Inflammatory macrophage (primary cell): ENCODE measurements at regions not wholly inside any gene's neighbourhood (a gene's known extent, or its start where the extent isn't known, plus 50 kb on each side); places are given as distances from the start of the nearest gene placed in this dataset.
A peak's percentile ranks its signal among the peaks of the same experiment; 100 is the strongest.
"Not testable (repeated sequence)": the region's sequence is repeated elsewhere in the genome, so short reads cannot be mapped to it uniquely, and the experiment has no call there.

ENCODE experiments used
- DNase-seq, 2 donors: peaks; one replicate each; pipeline ENCODE4 v3.0.0-alpha.2; 2020 to 2022

DNA sequence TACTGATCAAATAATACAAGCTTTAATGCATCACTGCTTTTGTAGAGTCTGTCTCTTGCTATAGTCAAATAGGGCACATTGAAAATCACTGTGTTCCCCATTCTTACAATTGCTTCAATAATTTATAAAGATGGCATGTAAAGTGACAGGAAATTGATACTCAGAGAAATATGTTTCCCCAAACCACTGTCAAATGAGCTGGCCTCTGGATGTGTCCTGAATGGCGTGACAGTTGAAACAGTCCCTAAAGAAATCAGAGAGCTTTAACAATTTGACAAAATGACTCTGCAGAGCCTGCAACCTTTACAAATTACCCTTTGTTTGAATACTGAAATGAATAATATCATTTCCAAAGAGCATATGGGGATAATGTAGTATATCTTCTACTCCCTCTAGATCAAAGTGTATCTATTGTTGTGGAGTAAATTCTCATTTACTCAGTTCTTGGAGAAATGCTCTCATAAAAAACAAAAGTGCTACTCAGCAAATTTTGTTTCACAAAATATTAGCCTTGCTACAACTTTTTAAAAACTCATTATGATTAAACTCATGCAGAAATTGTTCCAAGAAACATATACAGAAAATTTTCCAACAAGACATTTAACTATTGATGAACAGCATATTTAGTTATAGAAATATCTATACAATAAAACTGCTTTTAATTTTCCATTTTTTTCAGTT is 763.2 kb upstream of the SPRY2 start:
- no peak for DNase-seq

- not testable (repeated sequence) for DNase-seq
Measured at GRCh38 chr13:81102066-81102465, 761.1 kb upstream of the SPRY2 start.

GRCh38 chr13:81089371-81090157 is 748.6 kb upstream of the SPRY2 start:
- DNase-seq: no peak

DNA sequence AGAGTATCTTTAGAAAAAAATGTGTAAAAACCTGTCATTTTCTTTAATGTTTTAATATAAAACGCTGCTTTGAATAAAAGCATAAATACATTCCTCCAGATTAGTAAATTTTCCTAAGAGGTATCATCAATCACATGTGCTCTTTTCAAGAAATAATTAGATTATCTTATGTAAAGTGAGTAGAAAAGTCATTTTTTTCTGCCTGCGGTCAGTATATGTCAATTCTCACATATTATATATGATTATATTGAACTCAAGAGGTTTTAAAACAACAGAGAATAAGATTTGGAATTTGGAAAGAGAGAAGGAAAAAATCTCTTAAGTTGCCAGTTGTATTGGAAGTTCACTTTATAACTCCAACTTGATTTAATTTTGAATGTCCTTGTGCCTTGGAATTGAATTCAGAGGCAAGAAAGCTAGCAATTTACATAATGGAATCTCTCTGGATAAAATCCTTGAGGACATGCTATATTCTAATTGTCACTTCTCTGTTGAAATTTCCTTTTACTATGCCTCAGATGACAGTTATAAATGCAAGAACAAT is 740.1 kb upstream of the SPRY2 start:
- DNase-seq: no peak

DNA sequence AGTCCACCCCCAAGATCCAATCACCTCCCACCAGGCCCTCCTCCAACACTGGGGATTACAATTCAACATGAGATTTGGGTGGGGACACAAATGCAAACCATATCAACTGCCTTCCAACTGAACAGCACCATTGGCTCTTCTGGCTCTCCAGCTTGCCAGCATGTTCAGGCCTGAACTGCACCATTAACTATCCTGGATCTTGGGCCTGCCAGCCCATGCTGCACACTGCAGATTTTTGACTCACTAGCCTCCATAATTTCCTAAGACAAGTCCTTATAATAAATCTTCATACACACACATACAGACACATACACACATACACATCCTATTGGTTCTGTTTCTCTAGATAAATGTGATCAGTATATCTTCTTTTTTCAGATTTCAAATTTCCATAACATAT is 737.1 kb upstream of the SPRY2 start:
- no peak for DNase-seq

GRCh38 chr13:81069822-81070221 is 728.9 kb upstream of the SPRY2 start:
- DNase-seq: not testable (repeated sequence)

DNA sequence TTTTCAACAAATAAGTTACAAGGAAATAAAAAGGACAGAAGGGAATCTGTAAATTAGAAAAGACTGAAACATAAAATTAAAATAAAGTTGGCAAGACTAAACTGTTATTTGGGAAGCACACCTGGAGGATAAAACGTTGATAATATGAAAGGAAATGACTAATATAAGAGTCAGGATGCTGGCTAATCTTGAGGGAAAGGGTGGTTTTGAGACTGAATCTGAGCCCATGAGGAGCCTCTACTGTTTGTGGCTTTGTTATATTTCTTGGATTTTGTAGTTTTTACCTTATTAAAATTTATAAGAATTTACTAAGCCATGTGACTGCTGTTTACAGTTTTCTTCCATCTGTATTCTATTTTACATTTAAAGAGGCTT is 718.0 kb upstream of the SPRY2 start:
- no peak for DNase-seq

DNA sequence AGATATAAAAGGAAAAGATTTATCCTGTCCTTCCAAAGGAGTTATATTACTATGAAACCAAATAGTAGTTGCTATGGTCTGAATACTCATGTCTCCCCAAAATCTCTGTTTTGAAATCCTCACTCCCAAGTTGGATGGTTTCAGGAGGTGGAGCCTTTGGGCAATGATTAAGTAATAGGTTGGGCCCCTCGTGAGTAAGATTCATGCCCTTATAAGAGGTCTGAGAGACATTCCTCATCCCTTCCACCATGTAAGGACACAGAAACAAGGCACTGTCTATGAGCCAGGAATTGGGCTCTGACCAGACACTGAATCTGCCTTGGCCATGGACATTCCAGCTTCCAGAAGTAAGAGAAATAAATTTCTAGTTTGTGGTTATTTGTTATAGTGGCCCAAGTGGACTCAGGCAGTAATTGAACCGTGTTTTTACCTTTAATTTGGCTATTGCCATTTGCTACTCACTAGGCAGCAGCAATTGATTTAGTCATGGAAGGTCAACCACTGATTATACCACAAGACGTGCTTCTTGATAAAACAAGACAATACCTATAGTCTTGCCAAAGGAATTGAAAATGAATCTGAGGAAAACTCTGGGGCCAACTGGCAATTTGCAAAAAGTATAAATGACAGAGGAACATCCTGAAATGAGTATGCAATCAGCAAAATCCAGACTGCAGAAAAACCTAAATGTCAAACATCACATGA is 717.4 kb upstream of the SPRY2 start:
- DNase-seq: no peak

DNA sequence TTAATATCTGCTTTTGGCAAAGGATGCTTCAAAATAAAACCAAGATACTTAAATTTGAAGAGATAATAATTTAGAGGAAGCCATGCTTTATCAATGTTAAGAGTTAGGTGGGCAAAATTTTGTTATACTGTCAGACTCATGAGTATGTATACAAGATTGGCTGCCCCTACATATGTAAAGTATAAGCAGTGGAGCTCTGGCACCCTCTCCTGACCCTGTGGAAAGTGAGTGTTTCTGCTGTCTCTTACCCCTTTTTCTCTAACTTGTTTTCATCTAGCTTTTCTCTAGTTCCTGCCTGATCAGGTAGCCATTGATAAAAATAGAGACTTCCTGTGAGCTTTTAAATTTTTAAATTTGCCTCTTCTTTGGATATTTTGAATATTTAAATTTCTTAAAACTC is 710.9 kb upstream of the SPRY2 start:
- no peak for DNase-seq

GRCh38 chr13:81048026-81048461 is 707.1 kb upstream of the SPRY2 start:
- no peak for DNase-seq

DNA sequence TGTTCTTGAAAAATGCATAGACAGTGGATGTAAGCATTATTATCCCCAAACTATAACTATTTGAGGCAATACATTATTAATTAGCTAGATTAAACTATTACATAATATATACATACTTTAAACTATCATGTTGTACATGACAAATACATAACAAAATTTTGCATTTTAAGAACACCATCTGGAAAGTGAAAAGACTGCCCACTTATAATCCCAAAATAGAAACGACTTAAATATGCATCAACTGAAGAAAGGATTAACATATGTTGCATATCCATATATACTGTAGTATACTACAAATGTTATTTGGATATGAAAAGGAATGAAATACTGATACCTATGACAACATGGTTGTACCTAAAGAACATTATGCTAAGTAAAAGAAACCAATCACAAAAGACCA is 700.8 kb upstream of the SPRY2 start:
- DNase-seq: no peak

DNA sequence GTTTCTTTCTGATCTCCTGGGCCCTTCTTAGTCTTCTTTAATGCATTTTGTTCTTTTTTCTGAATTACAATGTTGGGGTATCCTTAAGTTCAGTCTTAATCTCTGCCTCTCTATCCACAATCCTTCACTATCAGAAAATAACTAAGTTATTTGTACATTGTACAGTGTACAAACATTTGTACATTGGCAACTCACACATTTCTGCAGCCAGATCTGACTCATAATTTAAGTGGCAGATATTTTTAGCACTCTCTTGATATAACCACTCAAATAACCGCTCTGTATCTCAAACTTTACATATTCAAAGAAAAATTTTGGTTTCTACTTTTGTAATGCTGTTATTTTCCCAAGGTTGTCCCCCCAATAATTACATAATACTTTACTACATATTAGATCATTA is 691.1 kb upstream of the SPRY2 start:
- DNase-seq: no peak

DNA sequence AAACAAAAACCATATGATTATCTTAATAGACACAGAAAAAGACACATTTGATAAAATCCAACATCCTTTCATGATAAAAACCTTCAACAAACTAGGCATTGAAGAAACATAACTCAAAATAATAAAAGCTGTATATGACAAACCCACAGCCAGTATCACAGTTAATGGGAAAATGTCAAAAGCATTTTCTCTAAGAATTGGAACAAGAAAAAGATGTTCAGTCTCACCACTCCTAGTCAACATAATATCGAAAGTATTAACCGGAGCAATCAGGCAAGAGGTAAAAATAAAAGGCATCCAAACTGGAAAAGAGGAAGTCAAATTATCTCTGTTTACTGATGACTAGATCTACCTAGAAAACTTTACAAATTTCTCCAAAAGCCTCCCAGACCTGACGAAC is 684.2 kb upstream of the SPRY2 start:
- DNase-seq: no peak

- DNase-seq: no peak
Measured at GRCh38 chr13:81021284-81021840, 680.4 kb upstream of the SPRY2 start.

DNA sequence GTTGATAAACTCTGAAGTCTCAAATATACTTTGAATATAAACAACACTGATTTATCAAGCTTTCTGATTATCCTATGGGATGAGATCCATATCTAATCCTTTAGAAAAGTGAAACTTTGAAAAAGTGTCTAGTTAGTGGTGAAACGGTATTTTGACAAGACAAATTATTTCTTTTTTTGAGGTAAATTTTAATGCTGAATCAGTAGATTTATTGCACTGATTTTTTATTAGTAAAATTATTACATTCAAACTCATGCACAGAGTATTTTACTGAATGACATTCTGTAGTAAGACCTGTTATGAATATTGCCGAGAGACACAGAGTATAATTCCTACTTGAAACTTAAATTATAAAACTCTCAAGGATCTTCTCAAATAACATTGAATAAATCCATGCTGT is 679.1 kb upstream of the SPRY2 start:
- DNase-seq: no peak

DNA sequence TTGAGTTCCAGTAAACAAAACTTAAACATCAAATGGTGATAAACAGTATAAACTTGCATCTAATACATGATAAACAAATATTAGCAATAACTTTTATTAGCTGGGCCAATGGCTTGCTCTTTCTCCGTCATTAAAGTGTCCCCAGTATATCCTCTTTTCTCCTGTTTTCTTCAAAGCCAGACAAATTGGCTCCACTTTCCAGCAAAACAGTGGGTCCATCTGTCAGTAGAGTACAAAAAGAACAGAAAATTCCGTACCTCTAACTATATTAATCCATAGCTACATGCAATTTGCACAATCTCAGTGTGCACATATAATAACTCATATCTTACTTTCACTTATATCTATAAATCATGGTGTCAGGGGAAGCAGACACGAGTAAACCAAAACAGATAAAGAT is 678.0 kb upstream of the SPRY2 start:
- no peak for DNase-seq

DNA sequence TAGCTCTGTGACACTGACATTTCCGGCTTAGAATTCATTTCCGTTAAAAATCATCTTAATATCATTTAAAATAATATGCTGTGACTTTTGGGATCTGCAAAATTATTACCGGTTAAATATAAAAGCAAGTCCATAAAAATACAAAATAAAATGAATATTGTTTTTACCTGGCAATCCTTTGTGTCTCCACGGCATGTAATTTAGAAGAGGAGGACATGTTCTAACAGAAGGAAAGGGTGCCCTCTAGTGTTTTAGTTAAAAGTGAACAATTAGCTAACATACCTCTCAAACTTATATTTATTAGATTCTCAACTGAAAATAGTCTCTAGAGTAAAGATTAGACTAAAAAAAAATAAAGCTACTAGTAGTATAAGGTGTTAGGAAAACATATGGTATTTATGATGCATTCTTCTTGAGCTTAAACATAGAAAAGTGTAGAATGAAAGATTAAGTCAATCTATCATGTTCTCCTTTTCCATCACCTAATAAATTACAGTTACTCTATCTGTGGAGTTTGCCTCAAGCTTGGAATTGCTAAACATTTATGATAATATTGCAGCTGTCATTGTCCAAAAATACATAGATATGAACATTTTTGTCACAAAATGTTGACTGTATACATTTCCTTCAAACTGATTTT is 676.7 kb upstream of the SPRY2 start:
- DNase-seq: peak; percentile 24 to 52

DNA sequence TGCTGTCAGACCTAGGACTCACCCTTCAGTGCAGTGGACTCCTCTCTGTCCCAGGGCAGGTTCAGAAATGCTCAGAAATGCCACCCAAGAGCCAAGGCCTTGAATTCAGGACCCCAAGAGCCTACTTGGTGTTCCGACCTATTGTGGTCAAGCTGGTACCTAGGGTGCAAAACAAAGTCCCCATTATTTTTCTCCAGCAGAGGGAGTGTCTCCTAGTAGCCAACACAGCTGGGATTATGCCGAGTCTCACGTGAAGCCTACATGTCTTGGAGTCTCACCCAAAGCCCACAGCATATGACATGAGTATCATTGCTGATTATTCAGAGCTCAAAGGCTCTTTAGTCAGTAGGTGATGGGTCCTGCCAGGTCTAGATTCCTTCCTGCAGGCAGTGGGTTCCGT is 671.1 kb upstream of the SPRY2 start:
- no peak for DNase-seq

DNA sequence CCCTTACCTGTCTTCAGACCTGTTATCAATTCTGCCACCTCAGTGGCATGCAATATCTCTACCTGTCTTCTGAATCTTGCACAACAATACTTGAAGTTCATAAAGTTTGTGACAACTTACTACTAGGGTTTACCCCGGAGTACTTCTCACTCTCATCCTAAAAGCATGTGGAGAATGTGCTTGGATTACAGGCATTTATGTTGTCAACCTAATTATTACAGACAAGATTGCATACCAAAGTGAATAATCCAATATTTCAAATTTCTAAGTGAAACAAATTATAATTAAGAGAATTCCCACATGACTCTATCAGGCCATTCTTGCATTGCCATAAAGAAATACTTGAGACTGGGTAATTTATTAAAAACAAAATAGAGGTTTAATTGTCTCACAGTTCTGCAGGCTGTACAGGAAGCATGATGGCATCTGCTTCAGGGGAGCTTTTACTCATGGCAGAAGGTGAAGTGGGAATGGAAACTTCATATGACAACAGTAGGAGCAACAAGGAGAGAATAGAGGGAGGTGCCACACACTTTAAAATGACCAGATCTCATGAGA is 661.0 kb upstream of the SPRY2 start:
- no peak for DNase-seq

DNA sequence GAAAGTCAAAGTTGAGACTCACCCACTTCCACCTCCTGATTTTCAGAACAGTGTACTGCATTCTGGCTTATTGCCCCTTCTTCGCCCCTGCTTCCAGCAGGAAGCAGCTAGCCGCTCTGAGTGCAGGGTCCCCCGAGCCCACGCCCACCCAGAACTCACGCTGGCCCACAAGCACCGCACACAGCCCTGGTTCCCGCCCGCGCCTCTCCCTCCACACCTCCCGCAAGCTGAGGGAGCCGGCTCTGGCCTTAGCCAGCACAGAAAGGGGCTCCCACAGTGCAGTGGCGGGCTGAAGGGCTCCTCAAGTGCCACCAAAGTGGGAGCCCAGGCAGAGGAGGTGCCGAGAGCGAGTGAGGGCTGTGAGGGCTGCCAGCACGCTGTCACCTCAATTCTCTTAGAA is 657.7 kb upstream of the SPRY2 start:
- DNase-seq: not testable (repeated sequence)

DNA sequence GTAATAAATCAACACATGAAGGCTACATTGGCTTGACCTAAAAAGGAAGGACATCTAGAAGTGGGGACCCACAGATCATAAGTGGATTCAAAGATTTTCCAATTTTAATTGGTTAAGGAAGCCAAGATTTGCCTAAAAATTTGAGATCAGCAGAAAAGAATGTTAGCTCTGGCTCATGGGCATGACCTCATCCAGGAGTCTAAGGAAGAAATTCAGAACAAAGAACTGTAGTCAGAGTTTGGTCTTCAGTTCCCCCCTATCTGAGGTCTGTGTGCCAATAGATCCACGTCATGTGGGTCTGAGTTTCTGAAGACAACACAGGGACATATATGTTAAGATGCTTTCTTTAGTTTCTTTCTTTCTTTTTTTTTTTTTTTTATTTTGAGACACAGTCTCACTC is 648.8 kb upstream of the SPRY2 start:
- no peak for DNase-seq

GRCh38 chr13:80989241-80989640 is 648.3 kb upstream of the SPRY2 start:
- no peak for DNase-seq
